Lung (tissue), 11 donors: ENCODE measurements at regions not wholly inside any gene's neighbourhood (a gene's known extent, or its start where the extent isn't known, plus 50 kb on each side); places are given as distances from the start of the nearest gene placed in this dataset.

Experiments
- ATAC-seq: fragments of 200-7000 bp; cut with Tn5 transposase; one replicate; pipeline ENCODE4 v1.9.1; 2020; ENCODE audit warnings: moderate number of reproducible peaks; ENCODE audit not compliant: insufficient read depth, low FRiP score
- DNase-seq, 3 donors: peaks; one replicate each; pipeline ENCODE4 v3.0.0-alpha.2; 2013 to 2017
- H3K27ac ChIP-seq, 2 donors: one replicate each; pipeline ENCODE4 v1.5.1; 2013; ENCODE audit warnings: mild to moderate bottlenecking in 2 of 2, moderate library complexity in 2 of 2, control low read depth in 1 of 2, inconsistent platforms in 1 of 2, low read depth in 1 of 2, low read length in 1 of 2
- H3K27me3 ChIP-seq, 3 donors: one replicate each; pipeline ENCODE4 v1.5.1; 2013; ENCODE audit warnings: low read length in 2 of 3; ENCODE audit not compliant: control insufficient read depth in 3 of 3, insufficient read depth in 3 of 3
- H3K36me3 ChIP-seq, 4 donors: one replicate each; pipeline ENCODE4 v1.5.1; 2013; ENCODE audit warnings: low read length in 4 of 4, mild to moderate bottlenecking in 1 of 4, moderate library complexity in 1 of 4; ENCODE audit not compliant: control insufficient read depth in 4 of 4, insufficient read depth in 4 of 4
- H3K4me1 ChIP-seq, 5 donors: one replicate each; pipeline ENCODE4 v1.5.1; 2013; ENCODE audit warnings: low read length in 5 of 5, mild to moderate bottlenecking in 2 of 5, moderate library complexity in 1 of 5; ENCODE audit not compliant: control insufficient read depth in 5 of 5, insufficient read depth in 5 of 5
- H3K4me3 ChIP-seq: one replicate; pipeline ENCODE4 v1.5.1; 2013; ENCODE audit warnings: mild to moderate bottlenecking, control low read depth, moderate library complexity
- H3K9ac ChIP-seq, 2 donors: one replicate each; pipeline ENCODE4 v1.5.1; 2013; ENCODE audit warnings: low read length in 2 of 2, control low read depth in 1 of 2; ENCODE audit not compliant: insufficient read depth in 1 of 2
- H3K9me3 ChIP-seq, 4 donors: one replicate each; pipeline ENCODE4 v1.5.1; 2013; ENCODE audit warnings: low read length in 3 of 4, mild to moderate bottlenecking in 1 of 4, moderate library complexity in 1 of 4; ENCODE audit not compliant: control insufficient read depth in 4 of 4, insufficient read depth in 3 of 4
- WGBS, 2 donors: extraction: QIAGEN DNeasy Blood & Tissue Kit; methylation state at CpG; one replicate each; pipeline ENCODE4 v1.1.7; 2013; 5-methylcytosine and 5-hydroxymethylcytosine counted together
- TF ChIP-seq, protein P1 (sequence below): IDR thresholded peaks from 2 replicates; pipeline ENCODE4 v1.5.1; 2012; ENCODE audit warnings: mild to moderate bottlenecking; ENCODE audit errors: control extremely low read depth, extremely low read depth
- donor health status: control.
- donor health status: control.
- donor health status: Bipolar disorder and iron deficiency.
- donor health status: healthy.
- donor health status: DM: yes; HTN: yes; CAD: no.

DNA sequence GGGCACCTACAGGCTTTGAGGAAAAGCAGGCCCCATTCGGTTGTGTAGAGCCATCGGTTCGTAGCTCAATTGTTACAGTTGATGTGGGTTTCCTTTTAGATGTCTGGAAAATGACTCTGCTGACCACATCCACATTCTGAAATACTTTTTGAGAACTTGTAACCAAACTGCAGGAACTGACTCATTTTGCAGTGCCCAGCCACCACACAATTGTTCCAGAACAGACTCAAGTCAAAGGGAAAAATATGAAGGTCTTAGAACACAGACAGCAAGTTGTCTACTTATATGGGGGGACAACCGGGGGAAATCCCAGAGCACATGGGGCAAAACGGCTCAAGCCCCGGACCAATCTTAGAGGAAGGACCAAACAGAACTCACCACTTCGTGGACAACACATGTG, 557.6 kb upstream of the DIPK2B start:
- H3K36me3 ChIP-seq = peaks cover 0 to 4% (median under 1%) of the 10 kb centered on the region in 4 donors
- H3K9ac ChIP-seq = no peak overlapping the region
- DNase-seq (no peak), ATAC-seq (no peak)
- 41 to 55% methylated on average over 7 of the region's 7 CpGs for WGBS, 2 donors
- peaks cover 0 to 5% (median 0%) of the 10 kb centered on the region in 5 donors for H3K4me1 ChIP-seq
- no peak overlapping the region for H3K4me3 ChIP-seq
- TF ChIP-seq, protein P1, sequence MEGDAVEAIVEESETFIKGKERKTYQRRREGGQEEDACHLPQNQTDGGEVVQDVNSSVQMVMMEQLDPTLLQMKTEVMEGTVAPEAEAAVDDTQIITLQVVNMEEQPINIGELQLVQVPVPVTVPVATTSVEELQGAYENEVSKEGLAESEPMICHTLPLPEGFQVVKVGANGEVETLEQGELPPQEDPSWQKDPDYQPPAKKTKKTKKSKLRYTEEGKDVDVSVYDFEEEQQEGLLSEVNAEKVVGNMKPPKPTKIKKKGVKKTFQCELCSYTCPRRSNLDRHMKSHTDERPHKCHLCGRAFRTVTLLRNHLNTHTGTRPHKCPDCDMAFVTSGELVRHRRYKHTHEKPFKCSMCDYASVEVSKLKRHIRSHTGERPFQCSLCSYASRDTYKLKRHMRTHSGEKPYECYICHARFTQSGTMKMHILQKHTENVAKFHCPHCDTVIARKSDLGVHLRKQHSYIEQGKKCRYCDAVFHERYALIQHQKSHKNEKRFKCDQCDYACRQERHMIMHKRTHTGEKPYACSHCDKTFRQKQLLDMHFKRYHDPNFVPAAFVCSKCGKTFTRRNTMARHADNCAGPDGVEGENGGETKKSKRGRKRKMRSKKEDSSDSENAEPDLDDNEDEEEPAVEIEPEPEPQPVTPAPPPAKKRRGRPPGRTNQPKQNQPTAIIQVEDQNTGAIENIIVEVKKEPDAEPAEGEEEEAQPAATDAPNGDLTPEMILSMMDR = no peak
- peak overlapping the region in 1 of 2 donors; percentile 7 for H3K27ac ChIP-seq
- peaks cover 0 to 11% (median 8%) of the 10 kb centered on the region in 3 donors for H3K27me3 ChIP-seq
- H3K9me3 ChIP-seq = no peaks in the 10 kb centered on the region

DNA sequence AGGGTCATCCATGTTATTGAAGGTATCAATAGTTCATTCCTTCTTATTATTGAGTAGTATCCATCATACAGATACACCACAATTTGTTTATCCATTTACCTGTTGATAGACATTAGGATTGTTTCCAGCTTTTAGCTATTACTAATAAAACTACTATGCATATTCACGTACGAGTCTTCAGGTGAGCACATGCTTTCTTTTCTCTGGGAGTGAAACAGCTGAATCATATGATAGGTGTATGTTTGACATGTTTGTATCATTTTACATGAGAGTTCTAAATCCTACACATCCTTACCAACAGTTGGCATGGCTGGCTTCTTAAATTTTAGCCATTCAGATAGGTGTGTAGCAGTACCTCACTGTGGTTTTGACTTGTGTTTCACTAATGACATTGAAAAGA, 556.6 kb upstream of the DIPK2B start:
- Histone ChIP-seq H3K36me3 (peaks cover 0 to 4% (median 0%) of the 10 kb centered on the region in 4 donors), H3K4me1 (peaks cover 0 to 5% (median 0%) of the 10 kb centered on the region in 5 donors), H3K27ac (no peak overlapping the region), H3K9ac (no peak overlapping the region), H3K27me3 (peaks cover 0 to 11% (median 2%) of the 10 kb centered on the region in 3 donors), H3K4me3 (no peak overlapping the region), H3K9me3 (no peaks in the 10 kb centered on the region)
- no peak for DNase-seq
- TF ChIP-seq, protein P1 = no peak
- 86 to 94% methylated on average over 2 of the region's 2 CpGs for WGBS, 2 donors
- ATAC-seq = no peak

DNA sequence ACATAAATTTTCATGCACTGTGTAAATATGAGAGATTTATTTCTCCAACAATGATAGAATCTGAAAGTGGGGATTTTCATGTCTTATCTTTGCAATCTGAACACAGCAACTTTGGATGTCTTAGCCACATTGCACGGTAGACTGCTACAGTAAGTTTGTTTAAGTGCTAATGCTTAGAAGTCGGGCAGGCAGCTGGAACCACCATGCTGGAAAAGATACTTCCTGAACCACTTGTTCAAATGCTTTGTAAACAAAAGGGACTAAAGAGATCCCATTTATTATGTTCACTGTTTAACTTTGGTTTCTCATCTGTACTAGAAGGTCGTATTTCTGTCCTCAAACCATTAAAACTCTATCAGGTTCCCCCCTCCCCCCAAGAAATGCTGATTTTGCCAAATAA, 555.9 kb upstream of the DIPK2B start:
- no peaks in the 10 kb centered on the region for H3K9me3 ChIP-seq
- H3K9ac ChIP-seq = no peak overlapping the region
- peaks cover 0 to 5% (median 0%) of the 10 kb centered on the region in 5 donors for H3K4me1 ChIP-seq
- WGBS, 2 donors = 15 to 23% methylated on average over 3 of the region's 3 CpGs
- H3K27ac ChIP-seq = no peak overlapping the region
- DNase-seq (peak in 1 of 3 donors; percentile 23), ATAC-seq (no peak)
- peaks cover 0 to 11% (median 2%) of the 10 kb centered on the region in 3 donors for H3K27me3 ChIP-seq
- H3K4me3 ChIP-seq = no peak overlapping the region
- TF ChIP-seq, protein P1 = no peak
- H3K36me3 ChIP-seq = peaks cover 0 to 4% (median 0%) of the 10 kb centered on the region in 4 donors

DNA sequence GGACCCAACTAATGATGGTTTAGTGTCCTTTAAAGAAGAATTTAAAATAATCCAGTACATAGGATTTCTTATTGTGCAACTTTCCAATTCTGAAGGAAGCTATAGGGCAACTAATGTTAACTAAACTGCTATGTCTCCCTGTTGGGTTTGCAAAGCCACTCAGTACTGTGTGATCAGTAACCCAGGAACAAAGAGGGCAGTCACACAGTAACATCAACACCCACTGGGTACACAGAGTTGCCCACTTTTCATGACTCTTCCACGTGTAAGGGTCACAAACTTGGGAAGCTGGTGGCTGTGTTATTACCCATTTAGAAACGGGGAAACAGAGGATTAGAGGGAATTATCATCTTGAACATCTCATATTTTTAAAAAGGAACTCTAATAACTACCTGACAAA, 555.0 kb upstream of the DIPK2B start:
- H3K27ac ChIP-seq = no peak overlapping the region
- H3K4me3 ChIP-seq = no peak overlapping the region
- TF ChIP-seq, protein P1 = no peak
- H3K27me3 ChIP-seq = peaks cover 0 to 11% (median 2%) of the 10 kb centered on the region in 3 donors
- no peak overlapping the region for H3K9ac ChIP-seq
- no peaks in the 10 kb centered on the region for H3K9me3 ChIP-seq
- DNase-seq (no peak), ATAC-seq (no peak)
- peaks cover 0 to 4% (median 0%) of the 10 kb centered on the region in 4 donors for H3K36me3 ChIP-seq
- H3K4me1 ChIP-seq = peaks cover 0 to 5% (median 0%) of the 10 kb centered on the region in 5 donors
- WGBS, 2 donors = 43 to 84% methylated on average over 2 of the region's 2 CpGs
